AG09309 (cell line): ENCODE measurements at regions not wholly inside any gene's neighbourhood (a gene's known extent, or its start where the extent isn't known, plus 50 kb on each side); places are given as distances from the start of the nearest gene placed in this dataset.

Source experiments
- DNase-seq: peaks from one replicate; pipeline ENCODE4 v3.0.0-alpha.2; 2010; ENCODE audit warnings: low read depth
- H3K4me3 ChIP-seq: 2 replicates; pipeline ENCODE4 v1.5.1; 2011; ENCODE audit warnings: mild to moderate bottlenecking, low read depth, low read length, moderate library complexity; ENCODE audit not compliant: control insufficient read depth
- TF ChIP-seq, protein P1 (sequence below): IDR thresholded peaks from 2 replicates; pipeline ENCODE4 v1.5.1; 2011; ENCODE audit warnings: mild to moderate bottlenecking, low read depth, low read length, inconsistent platforms; ENCODE audit not compliant: insufficient read depth, control insufficient read depth; ENCODE audit errors: missing control alignments

DNA sequence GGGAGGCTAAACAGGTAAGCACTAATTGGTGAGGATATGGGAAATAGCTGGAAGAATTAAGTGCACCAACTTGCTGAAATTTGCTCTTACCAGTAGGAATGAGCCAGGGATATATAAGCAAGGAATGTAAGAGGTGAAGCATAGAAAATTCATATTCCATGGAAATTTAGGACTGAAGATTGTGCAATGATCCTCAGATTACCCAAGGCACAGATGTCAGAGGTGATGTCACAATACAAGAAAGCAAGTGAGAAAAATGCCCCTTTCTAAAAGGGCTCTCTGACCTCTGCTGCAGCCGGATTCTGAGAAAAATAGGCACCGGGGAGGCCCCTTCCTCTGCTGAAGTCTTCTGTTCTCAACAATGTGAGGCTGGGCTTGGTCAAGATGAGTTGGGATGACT lies 112.3 kb upstream of the ZNF678 start:
- no peak for DNase-seq
- H3K4me3 ChIP-seq: no peak overlapping the region
- TF ChIP-seq, protein P1, sequence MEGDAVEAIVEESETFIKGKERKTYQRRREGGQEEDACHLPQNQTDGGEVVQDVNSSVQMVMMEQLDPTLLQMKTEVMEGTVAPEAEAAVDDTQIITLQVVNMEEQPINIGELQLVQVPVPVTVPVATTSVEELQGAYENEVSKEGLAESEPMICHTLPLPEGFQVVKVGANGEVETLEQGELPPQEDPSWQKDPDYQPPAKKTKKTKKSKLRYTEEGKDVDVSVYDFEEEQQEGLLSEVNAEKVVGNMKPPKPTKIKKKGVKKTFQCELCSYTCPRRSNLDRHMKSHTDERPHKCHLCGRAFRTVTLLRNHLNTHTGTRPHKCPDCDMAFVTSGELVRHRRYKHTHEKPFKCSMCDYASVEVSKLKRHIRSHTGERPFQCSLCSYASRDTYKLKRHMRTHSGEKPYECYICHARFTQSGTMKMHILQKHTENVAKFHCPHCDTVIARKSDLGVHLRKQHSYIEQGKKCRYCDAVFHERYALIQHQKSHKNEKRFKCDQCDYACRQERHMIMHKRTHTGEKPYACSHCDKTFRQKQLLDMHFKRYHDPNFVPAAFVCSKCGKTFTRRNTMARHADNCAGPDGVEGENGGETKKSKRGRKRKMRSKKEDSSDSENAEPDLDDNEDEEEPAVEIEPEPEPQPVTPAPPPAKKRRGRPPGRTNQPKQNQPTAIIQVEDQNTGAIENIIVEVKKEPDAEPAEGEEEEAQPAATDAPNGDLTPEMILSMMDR: no peak

DNA sequence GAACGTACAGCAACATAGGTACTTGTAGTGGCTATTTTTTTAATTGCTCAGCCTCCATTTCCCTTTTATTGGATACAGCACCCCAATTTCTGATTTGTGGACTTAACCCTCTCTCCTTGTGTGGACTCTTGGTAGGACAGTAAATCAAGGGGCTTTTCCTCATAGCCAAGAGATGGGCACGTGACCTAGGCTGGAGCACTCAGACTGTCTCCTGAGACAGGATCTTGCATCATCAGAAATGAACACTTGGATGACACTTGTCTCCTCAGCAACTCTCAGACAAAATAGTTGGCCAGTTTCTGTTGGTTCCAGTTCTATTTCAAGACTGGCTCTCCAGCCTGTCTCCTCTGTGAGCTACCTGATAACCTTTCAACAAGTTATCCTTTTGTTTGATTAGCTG lies 112.9 kb upstream of the ZNF678 start:
- no peak overlapping the region for H3K4me3 ChIP-seq
- no peak for DNase-seq

DNA sequence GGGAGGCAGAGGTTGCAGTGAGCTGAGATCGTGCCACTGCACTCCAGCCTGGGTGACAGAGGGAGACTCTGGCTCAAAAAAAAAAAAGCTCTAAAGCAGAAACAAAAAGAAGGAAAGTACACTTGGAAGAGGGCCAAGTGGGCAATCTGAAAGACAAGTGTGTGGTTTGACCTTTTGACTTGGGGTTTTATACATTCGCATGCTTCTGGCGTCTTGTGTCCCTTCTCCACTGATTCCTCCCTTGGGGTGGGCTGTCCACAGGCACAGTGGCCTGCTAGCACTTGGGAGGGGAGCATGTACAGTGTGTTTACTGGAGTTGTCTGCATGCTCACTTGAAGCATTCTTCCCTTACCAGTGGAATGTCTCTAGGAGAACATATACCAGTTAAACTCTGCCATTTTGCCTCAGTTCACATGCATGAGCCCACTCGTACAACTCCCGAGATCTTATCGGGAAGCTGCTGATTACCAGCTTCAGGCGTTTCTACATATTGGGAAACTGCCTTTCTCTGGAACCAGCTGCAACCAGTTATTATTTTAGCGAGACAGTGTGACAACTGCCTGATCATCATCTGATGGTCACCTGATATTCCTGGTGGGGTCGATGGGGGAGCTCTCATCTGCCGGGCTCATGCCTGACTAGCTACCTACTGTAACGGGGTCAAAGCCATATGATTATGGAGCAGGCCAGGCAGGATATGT lies 113.5 kb upstream of the ZNF678 start:
- no peak overlapping the region for H3K4me3 ChIP-seq
- no peak for DNase-seq
- TF ChIP-seq, protein P1: no peak

More for the DNA sequence above, 112.9 kb upstream of the ZNF678 start:
- TF ChIP-seq, protein P1: no peak

DNA sequence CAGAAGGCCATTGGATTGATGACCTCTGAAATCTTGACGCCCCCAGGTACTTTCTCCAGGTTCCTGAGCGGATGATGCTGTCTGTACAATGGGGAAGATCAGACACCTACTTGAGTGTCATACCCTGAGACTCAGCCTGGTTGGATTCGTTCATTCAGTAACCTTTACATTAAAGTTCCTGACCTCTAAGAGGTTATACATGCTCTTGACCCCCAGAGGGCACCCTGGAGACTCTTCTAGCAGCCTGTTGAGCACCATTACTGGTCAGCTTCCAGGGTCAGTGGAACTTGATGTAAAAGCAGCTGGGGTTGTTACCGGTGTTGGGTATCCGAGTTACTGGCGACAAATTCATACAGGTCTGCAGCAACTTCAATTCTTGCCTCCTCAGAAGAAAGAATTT lies 114.3 kb upstream of the ZNF678 start:
- H3K4me3 ChIP-seq: no peak overlapping the region
- TF ChIP-seq, protein P1: peak; percentile 42
- DNase-seq: no peak

DNA sequence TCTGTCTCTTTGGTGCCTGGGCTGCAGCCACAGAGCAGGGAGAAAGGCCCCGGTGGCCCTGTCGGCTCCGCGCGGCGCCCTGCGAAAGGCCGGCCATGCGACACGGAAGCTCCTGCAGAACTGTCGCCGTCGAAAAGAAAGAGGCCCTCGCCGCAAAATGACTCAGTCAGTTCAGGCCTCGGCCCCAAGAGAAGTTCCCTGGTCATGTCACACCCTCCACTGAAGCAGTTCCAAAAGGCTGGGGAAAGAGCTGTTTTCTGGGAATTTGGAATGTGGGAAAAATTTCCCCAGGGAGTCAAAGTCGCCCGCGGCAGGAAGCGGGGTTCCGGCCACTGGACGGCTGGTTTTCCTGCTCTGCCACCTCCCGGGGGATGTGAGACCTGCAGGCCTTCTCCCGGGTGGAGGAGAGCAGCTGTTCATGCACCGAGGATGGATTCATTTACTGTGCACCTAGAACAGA lies 115.8 kb upstream of the ZNF678 start:
- H3K4me3 ChIP-seq: no peak overlapping the region; the same call in 1 of the 2 replicates
- TF ChIP-seq, protein P1: peak; percentile 70
- peak; percentile 5 for DNase-seq

DNA sequence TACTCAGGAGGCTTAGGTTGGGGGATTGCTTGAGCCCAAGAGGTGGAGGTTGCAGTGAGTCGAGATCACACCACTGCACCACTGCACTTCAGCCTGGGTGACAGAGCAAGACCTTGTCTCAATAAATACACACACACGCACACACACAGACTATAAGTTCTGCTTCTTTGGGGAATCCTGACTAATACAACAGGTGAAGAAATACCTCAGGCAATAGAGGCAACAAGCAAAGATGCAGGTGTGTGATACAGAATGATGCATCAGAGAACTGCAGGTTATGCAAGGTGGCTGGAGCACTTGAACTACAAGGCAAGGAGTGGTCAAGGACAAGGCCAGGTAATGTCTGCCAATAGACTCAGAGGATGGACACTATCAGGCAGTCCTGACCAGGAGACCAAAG lies 117.6 kb upstream of the ZNF678 start:
- no peak for DNase-seq
- H3K4me3 ChIP-seq: no peak overlapping the region
- TF ChIP-seq, protein P1: no peak
